C4-2B (cell line): ENCODE measurements at regions not wholly inside any gene's neighbourhood (a gene's known extent, or its start where the extent isn't known, plus 50 kb on each side); places are given as distances from the start of the nearest gene placed in this dataset.

Experiments used
- ZFX ChIP-seq: fragments of 450-650 bp; IDR thresholded peaks from 2 replicates; pipeline ENCODE4 v1.6.1; 2017
- TF ChIP-seq, protein P1 (sequence below): fragments of 450-650 bp; conservative IDR thresholded peaks from 2 replicates; pipeline ENCODE4 v1.5.1; 2017; ENCODE audit warnings: mild to moderate bottlenecking

DNA sequence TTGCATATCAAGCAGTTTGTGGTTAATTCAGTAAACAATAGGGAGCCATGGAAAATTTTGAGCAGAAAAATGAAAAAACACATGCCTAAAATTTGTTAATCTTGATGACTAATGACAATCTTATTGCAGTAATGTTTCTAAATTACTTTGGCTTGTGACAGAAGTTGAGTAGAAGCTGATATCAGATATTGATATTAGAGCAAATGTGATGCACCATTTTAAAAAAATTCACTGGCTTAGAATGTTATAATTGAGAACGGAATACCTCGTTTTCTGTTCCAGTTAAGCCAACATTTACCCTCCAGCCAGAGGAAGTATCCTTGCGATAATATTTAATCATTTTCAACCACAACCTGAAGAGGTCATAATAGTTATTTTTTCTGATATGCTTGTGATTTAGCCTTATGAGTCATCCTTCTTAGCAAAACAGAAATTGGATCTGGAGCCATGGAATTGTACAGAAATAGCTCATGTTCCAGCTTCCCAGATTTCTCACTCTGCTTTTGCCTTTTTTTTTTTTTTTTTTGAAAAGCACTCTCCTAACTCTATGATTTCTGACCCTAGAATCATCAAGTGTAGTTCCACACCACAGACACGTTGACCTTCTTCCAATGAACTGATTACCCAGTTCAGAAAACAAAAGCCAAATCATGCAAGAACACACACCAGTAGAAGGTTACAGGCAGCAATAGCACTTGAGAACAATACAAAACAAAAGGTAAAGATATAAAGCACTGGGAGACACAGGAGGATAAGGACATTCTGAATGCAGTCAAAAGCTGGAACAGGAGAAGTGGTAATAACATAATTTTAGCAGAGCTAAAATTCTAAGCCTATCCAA, 96.8 kb upstream of the PHYHIPL start:
- TF ChIP-seq, protein P1, sequence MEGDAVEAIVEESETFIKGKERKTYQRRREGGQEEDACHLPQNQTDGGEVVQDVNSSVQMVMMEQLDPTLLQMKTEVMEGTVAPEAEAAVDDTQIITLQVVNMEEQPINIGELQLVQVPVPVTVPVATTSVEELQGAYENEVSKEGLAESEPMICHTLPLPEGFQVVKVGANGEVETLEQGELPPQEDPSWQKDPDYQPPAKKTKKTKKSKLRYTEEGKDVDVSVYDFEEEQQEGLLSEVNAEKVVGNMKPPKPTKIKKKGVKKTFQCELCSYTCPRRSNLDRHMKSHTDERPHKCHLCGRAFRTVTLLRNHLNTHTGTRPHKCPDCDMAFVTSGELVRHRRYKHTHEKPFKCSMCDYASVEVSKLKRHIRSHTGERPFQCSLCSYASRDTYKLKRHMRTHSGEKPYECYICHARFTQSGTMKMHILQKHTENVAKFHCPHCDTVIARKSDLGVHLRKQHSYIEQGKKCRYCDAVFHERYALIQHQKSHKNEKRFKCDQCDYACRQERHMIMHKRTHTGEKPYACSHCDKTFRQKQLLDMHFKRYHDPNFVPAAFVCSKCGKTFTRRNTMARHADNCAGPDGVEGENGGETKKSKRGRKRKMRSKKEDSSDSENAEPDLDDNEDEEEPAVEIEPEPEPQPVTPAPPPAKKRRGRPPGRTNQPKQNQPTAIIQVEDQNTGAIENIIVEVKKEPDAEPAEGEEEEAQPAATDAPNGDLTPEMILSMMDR = no peak
- no peak for TF ChIP-seq ZFX
